B cell (primary cell): ENCODE measurements at regions not wholly inside any gene's neighbourhood (a gene's known extent, or its start where the extent isn't known, plus 50 kb on each side); places are given as distances from the start of the nearest gene placed in this dataset.

Experiments
- CTCF ChIP-seq: fragments of 200-600 bp; IDR thresholded peaks from one replicate; pipeline ENCODE4 v1.8.0; 2022; ENCODE audit warnings: antibody characterized with exemption, mild to moderate bottlenecking
- EZH2 ChIP-seq: IDR thresholded peaks from 2 replicates; pipeline ENCODE4 v1.6.1; 2012; ENCODE audit warnings: borderline replicate concordance, low read depth, mild to moderate bottlenecking, moderate library complexity, low read length; ENCODE audit not compliant: insufficient read depth, poor library complexity, severe bottlenecking

DNA sequence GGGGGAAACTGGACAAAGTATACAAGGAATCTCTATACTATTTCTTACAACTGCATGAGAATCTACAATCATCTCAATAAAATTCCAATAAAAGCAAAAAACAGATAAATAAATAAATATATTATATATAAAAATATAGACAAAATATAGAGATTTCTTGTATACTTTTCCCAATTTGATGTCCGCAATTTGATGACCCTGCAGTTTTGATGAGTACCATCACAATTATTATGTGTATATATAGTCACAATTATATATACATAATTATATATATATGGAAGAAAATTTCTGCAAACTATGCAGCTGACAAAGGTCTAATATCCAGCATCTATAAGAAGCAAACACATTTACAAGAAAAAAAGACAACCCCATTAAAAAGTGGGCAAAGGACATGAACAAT lies 169.2 kb upstream of the ATXN1 start:
- TF ChIP-seq CTCF (no peak), EZH2 (no peak)
